NCI-H187 (cell line): ENCODE measurements at regions not wholly inside any gene's neighbourhood (a gene's known extent, or its start where the extent isn't known, plus 50 kb on each side); places are given as distances from the start of the nearest gene placed in this dataset.
A peak's percentile ranks its signal among the peaks of the same experiment; 100 is the strongest.

Experiments
- DNase-seq, 2 experiments: peaks; one replicate each; lab custom pipeline; 2025; lab: John Stamatoyannopoulos, UW

GRCh38 chr3:117463276-117464115 lies 753.9 kb downstream of the TUSC7 start:
- DNase-seq: no peak

- DNase-seq: no peak
Measured at GRCh38 chr3:117471831-117472230, 762.3 kb downstream of the TUSC7 start.

GRCh38 chr3:117473981-117474538 lies 764.5 kb downstream of the TUSC7 start:
- DNase-seq: no peak

GRCh38 chr3:117476572-117476971 lies 767.0 kb downstream of the TUSC7 start:
- peak; percentile 8 to 10 for DNase-seq

- DNase-seq: no peak
Measured at GRCh38 chr3:117477214-117477755, 767.7 kb downstream of the TUSC7 start.

- no peak for DNase-seq
Measured at GRCh38 chr3:117479095-117479494, 769.5 kb downstream of the TUSC7 start.

GRCh38 chr3:117480525-117480924 lies 770.9 kb downstream of the TUSC7 start:
- DNase-seq: no peak

- no peak for DNase-seq
Measured at GRCh38 chr3:117480972-117481371, 771.4 kb downstream of the TUSC7 start.

GRCh38 chr3:117483839-117484238 lies 774.3 kb downstream of the TUSC7 start:
- no peak for DNase-seq

GRCh38 chr3:117485841-117486240 lies 776.3 kb downstream of the TUSC7 start:
- DNase-seq: no peak

GRCh38 chr3:117486719-117487716 lies 777.4 kb downstream of the TUSC7 start:
- no peak for DNase-seq

- DNase-seq: no peak
Measured at GRCh38 chr3:117488983-117489382, 779.4 kb downstream of the TUSC7 start.

GRCh38 chr3:117489663-117490079 lies 780.1 kb downstream of the TUSC7 start:
- DNase-seq: no peak

GRCh38 chr3:117490716-117491115 lies 781.1 kb downstream of the TUSC7 start:
- DNase-seq: no peak

GRCh38 chr3:117495620-117496019 lies 786.0 kb downstream of the TUSC7 start:
- no peak for DNase-seq

GRCh38 chr3:117499189-117499870 lies 789.8 kb downstream of the TUSC7 start:
- no peak for DNase-seq

- DNase-seq: no peak
Measured at GRCh38 chr3:117507958-117508357, 798.4 kb downstream of the TUSC7 start.

- DNase-seq: no peak
Measured at GRCh38 chr3:117509858-117510257, 800.3 kb downstream of the TUSC7 start.

- no peak for DNase-seq
Measured at GRCh38 chr3:117510396-117510795, 800.8 kb downstream of the TUSC7 start.

GRCh38 chr3:117512975-117513374 lies 803.4 kb downstream of the TUSC7 start:
- no peak for DNase-seq

GRCh38 chr3:117515309-117515708 lies 805.7 kb downstream of the TUSC7 start:
- DNase-seq: no peak

- no peak for DNase-seq
Measured at GRCh38 chr3:117518364-117518763, 808.8 kb downstream of the TUSC7 start.
